GM12874 (cell line): ENCODE measurements at regions not wholly inside any gene's neighbourhood (a gene's known extent, or its start where the extent isn't known, plus 50 kb on each side); places are given as distances from the start of the nearest gene placed in this dataset.

Source experiments
- CTCF ChIP-seq: IDR thresholded peaks from 2 replicates; pipeline ENCODE4 v1.5.1; 2011; ENCODE audit warnings: low read depth, mild to moderate bottlenecking, control low read depth, low read length, moderate library complexity; ENCODE audit not compliant: insufficient read depth

DNA sequence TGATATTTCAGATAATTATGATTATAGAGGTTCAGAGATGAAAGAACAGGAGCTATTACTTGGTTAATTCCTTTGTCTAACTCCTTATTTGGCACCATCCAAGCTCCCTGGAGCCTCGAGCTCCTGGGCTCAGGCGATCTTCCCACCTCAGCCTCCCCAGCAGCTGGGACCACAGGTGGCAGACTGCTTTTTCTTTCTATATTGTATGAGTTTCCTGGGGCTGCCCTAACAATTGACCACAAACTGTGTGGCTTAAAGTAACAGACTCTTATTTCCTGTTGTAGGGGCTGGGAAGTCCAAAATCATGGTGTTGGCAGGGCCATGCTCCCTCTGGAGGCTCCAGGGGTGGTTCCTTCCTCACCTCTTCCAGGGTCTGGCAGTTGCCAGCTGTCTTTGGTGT lies 163.3 kb upstream of the ADCY1 start:
- no peak for TF ChIP-seq CTCF

DNA sequence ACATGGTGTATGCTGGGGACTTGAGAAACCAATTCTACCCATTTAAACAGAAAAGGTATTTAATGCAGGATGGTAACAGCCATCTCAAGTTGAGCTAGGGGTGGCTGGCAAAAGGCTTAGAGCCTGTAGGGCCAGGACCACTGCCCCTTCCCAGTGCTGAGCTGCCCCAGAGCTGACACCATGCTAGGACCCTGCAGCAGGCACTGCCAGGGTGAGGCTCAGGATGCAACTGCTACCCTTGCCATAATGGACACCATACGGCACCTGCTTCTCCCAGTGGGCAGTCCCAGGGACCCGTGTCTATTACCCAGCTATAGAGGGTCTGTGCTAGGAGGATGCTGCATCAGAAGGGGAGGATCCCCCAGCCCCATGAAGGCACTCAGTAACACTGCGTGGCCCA lies 160.7 kb upstream of the ADCY1 start:
- TF ChIP-seq CTCF = no peak

DNA sequence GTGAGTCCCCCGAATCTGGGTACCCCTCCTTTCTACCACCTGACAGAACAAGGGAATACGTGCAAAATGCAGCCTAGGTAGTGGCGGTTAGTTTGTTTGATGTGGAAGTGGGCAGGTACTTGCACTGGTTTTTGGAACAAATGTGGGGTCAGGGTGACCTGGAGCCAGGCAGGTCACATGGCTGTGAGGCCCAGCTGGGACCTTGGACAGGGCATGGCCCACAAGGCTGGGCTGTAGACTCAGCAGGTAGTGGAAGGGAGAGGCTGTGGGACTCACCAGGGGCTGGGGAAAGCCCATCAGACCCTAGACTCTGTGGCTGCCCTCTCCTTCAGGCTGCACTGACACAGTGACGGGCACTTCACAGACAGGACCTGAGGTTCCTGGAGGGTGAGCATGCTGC lies 159.9 kb upstream of the ADCY1 start:
- TF ChIP-seq CTCF = no peak

GRCh38 chr7:45415265-45415664 lies 158.9 kb upstream of the ADCY1 start:
- no peak for TF ChIP-seq CTCF

GRCh38 chr7:45416846-45417245 lies 157.3 kb upstream of the ADCY1 start:
- TF ChIP-seq CTCF = no peak

GRCh38 chr7:45417268-45417667 lies 156.9 kb upstream of the ADCY1 start:
- TF ChIP-seq CTCF = no peak

DNA sequence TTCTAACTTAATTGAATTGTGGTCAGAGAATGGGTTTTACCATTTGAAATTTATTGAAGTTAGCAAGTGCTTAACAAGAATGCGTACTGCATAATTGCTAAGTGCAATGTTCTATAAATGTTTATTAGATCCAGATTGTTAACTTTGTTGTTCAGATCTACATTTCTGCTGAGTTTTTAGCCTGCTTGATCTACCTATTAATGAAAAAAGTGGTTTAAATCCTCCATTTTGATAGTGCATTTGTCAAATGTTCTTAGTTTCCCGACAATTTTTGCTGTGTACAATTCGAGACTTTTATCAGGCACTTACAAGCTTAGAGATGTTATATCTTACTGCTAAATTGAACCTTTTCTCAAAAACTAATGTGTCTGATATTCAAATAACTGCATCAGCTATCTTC lies 156.4 kb upstream of the ADCY1 start:
- no peak for TF ChIP-seq CTCF
